ENCODE measurements at regions not wholly inside any gene's neighbourhood (a gene's known extent, or its start where the extent isn't known, plus 50 kb on each side); places are given as distances from the start of the nearest gene placed in this dataset.

- TF ChIP-seq POLR2A (IDR thresholded peaks at IDR 0.05; ENCODE audit: borderline replicate concordance, extremely low read depth, insufficient read depth, insufficient read length), result no peak
- no peak for TF ChIP-seq SIN3A (IDR thresholded peaks at IDR 0.05; ENCODE audit: low read depth)
- no peak for TF ChIP-seq RAD21 (IDR thresholded peaks at IDR 0.05; ENCODE audit: low read depth)
- no peak for TF ChIP-seq EZH2 (IDR thresholded peaks at IDR 0.05)
- no peak for TF ChIP-seq EZH2phosphoT487 (IDR thresholded peaks at IDR 0.05; ENCODE audit: borderline replicate concordance)
- TF ChIP-seq, protein P1, sequence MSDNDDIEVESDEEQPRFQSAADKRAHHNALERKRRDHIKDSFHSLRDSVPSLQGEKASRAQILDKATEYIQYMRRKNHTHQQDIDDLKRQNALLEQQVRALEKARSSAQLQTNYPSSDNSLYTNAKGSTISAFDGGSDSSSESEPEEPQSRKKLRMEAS (IDR thresholded peaks at IDR 0.05), result no peak
- TF ChIP-seq CEBPB (IDR thresholded peaks at IDR 0.05; ENCODE audit: low read depth), result no peak
Observed at GRCh38 chrX:30995060-30995700, 76.7 kb downstream of the FTHL17 start.

All from HCT116 (cell line).